RPMI8226 (cell line): ENCODE measurements at regions not wholly inside any gene's neighbourhood (a gene's known extent, or its start where the extent isn't known, plus 50 kb on each side); places are given as distances from the start of the nearest gene placed in this dataset.
"Not testable (repeated sequence)": the region's sequence is repeated elsewhere in the genome, so short reads cannot be mapped to it uniquely, and the experiment has no call there.

Source experiments
- DNase-seq: peaks from one replicate; pipeline ENCODE4 v3.0.0-alpha.2; 2015

GRCh38 chr10:93222211-93222754 lies 148.6 kb downstream of the CYP26A1 start:
- no peak for DNase-seq

- DNase-seq, result no peak
Measured at GRCh38 chr10:93222876-93223275, 149.2 kb downstream of the CYP26A1 start.

- DNase-seq, result no peak
Measured at GRCh38 chr10:93223336-93223735, 149.6 kb downstream of the CYP26A1 start.

- no peak for DNase-seq
Measured at GRCh38 chr10:93224005-93224779, 150.5 kb downstream of the CYP26A1 start.

GRCh38 chr10:93225938-93226337 lies 152.2 kb downstream of the CYP26A1 start:
- DNase-seq, result no peak

GRCh38 chr10:93226619-93227018 lies 152.9 kb downstream of the CYP26A1 start:
- no peak for DNase-seq

GRCh38 chr10:93230596-93230995 lies 156.9 kb downstream of the CYP26A1 start:
- not testable (repeated sequence) for DNase-seq

- DNase-seq, result not testable (repeated sequence)
Measured at GRCh38 chr10:93232159-93232558, 158.5 kb downstream of the CYP26A1 start.

GRCh38 chr10:93234940-93235339 lies 161.2 kb downstream of the CYP26A1 start:
- not testable (repeated sequence) for DNase-seq

- no peak for DNase-seq
Measured at GRCh38 chr10:93235686-93236085, 162.0 kb downstream of the CYP26A1 start.

GRCh38 chr10:93236393-93237040 lies 162.8 kb downstream of the CYP26A1 start:
- DNase-seq, result no peak

- DNase-seq, result no peak
Measured at GRCh38 chr10:93245147-93245546, 171.5 kb downstream of the CYP26A1 start.

- DNase-seq, result no peak
Measured at GRCh38 chr10:93245779-93246178, 172.1 kb downstream of the CYP26A1 start.

GRCh38 chr10:93248583-93249227 lies 175.0 kb downstream of the CYP26A1 start:
- DNase-seq, result no peak

GRCh38 chr10:93250010-93250409 lies 176.3 kb downstream of the CYP26A1 start:
- no peak for DNase-seq

GRCh38 chr10:93254180-93254853 lies 180.6 kb downstream of the CYP26A1 start:
- DNase-seq, result no peak

GRCh38 chr10:93255546-93255945 lies 181.9 kb downstream of the CYP26A1 start:
- DNase-seq, result no peak
